ENCODE measurements at regions not wholly inside any gene's neighbourhood (a gene's known extent, or its start where the extent isn't known, plus 50 kb on each side); places are given as distances from the start of the nearest gene placed in this dataset.

DNA sequence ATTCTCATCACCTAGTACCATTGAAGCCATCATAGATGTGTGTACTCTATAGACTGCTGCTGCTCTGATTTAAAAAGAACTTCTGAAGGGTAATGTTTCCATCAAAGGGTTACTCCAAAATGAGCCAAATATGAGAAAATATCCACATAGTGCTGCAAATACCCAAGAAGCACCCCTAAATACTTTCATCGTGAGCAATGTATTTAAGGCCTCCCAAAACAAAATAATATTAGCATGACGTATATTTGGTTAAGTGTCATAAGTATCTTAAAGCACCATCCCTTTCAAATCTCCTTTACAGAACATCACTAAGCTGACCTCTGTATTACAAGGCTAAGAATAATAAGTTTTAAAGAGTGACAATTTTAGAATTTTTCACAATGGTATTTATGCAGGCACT lies 421.8 kb downstream of the MTRR start:
- intact Hi-C loops (cut with DNase I): no loop called here
- no peak for DNase-seq (ENCODE audit: low spot score)

DNA sequence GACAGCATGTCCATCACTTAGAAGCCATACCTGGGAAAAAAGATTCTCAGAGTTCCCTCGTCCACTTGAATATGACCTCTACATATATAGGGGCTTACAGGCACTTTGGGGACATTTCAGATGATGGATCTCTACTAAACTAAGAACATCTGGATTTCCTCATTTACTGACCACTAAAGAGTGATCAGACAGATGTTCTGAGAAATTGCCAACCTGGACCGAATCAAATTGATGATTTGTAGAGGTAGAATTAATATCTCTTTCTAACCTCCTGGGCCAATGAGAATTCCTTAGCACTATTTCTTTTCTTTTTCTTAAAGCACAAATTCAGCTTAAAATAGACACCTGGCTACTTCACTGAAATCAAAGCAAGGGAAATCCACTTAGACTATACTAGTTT lies 422.7 kb downstream of the MTRR start:
- intact Hi-C loops (cut with DNase I): no loop called here
- no peak for DNase-seq (ENCODE audit: low spot score)

DNA sequence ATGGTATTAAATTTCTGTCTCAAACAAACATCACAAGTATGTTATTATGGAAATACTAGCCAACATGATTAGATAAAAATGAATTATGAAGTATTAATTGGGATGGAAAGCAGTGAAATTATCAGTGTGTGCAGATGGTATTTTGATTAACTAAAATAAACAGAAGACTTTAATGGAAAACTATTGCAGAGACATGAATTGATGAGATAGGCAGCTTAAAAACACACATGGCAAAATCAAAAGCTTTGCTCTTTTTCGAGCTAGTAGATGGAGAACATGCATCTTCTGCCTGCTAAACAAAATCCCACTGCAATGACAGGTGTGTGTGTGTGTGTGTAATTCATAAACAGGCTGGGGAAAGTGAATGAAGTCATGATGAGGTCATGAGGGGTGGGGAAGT lies 426.2 kb downstream of the MTRR start:
- intact Hi-C loops (cut with DNase I): no loop called here
- no peak for DNase-seq (ENCODE audit: low spot score)

DNA sequence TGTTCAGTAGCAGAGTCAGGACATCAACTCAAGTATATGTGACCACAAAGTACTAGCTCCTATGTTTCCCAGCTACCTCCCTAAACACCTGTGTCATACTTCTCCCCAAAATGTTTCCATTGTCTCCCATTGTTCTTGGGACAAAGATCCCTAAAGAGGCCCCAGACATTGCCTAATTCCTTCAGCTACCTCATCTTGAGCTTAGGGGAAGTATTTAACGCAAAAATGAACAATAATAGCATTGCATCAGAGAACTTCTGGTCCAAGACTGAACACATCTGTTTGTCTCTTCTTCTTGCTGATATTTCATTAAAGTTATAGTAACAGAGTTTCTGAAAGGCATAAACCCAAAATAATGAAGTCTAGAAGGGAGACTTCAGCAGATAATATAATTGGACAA lies 430.8 kb downstream of the MTRR start:
- intact Hi-C loops (cut with DNase I): no loop called here

DNA sequence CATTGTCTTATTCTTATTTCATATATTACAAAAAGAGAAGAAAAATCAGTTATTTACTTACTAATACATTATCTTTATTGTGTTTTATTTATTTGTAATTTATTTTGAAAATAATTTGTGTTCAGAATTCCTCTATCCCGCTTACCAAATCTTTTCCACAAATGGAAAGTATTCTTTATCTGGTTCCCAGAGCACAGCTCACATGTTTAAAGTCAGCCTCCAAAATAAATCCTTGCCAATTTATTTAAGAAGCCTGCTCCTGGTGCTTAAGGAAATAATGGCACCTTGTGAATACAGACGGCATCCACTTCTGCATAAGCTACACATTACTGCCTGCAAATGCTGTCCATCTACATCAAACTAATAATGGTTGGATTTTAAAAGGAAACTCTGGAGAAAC lies 435.4 kb downstream of the MTRR start:
- intact Hi-C loops (cut with DNase I): no loop called here
- DNase-seq (ENCODE audit: low spot score): no peak

More for the DNA sequence above, 430.8 kb downstream of the MTRR start:
- DNase-seq (ENCODE audit: low spot score): no peak

DNA sequence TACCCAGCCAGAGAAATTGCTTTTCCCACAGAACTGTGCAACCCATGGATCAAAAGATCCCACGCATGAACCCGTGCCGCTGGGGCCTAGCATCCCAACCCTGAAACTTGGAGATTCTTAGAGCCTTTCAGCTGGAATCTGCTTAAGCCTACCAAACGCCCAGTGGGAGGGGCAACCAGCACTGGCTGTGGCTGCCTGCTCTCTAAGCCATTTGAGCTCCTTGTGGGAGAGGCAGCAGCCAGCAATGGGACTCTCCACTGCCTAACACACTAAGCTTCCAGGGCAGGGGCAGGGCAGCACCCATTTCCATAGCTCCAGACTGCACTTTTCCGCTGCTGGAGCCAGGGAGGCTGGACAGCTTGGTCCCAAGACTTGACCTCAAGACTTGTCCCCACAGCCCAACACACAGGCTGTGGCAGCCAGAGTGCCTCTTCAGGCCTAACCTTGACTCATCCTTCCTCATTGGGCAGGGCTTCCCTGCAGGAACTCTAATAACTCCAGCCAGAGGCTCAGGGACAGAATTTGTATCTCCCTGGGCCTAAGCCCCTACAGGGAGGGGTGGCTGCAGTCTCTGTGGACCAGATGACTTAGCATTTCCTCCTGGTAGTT lies 437.4 kb downstream of the MTRR start:
- intact Hi-C loops (cut with DNase I): no loop called here
- DNase-seq (ENCODE audit: low spot score): no peak

DNA sequence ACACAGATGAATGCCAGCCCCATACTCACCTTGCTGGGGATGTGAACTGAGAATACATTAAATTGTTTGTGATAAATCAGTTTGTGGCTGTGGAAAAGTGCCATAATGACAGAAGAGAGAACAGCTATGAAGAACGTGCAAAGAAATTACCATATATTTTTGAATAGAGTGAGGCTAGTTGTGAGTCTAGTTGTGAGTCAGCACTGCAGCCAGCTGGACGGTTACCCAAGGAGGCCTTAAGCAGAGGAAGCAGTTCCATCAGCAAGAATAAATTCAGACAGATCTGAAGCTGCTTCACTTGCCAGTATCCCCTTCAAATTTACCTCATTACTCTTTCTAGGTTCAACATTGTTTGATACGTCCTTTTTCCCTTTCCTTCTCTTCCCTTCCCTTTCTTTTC lies 446.0 kb downstream of the MTRR start:
- intact Hi-C loops (cut with DNase I): no loop called here
- DNase-seq (ENCODE audit: low spot score): no peak

DNA sequence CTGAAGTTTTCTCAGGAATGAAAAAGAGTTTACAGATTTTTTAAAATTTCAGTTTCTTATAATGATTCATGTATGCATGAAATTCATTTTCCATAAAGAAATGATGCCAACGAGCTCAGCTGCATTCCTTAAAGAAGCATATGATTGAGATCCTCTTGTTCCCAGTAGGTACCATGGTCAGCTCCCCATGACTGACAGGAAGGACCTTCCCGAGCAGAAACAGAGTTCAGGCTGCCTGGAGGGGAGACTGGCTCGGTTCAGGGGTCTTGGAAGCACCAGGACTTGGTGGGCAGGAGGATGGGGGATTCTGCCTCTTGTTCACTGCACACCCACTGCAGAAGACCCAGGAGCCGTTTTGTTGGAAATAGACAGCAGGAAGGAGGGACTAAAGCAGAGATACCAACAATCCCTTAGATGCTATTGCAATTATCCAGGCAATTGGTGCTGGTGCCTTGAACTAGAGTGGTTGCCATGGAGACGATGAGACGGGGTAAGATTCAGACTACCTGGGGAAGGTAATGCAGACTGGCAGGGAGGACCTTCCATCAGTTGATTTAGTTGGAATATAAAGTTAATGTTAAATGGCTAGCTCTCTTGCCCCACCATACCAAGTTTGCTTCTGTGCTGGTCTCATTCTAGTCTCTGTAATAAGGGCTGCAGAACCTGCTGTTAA lies 447.8 kb downstream of the MTRR start:
- intact Hi-C loops (cut with DNase I): no loop called here
- no peak for DNase-seq (ENCODE audit: low spot score)

DNA sequence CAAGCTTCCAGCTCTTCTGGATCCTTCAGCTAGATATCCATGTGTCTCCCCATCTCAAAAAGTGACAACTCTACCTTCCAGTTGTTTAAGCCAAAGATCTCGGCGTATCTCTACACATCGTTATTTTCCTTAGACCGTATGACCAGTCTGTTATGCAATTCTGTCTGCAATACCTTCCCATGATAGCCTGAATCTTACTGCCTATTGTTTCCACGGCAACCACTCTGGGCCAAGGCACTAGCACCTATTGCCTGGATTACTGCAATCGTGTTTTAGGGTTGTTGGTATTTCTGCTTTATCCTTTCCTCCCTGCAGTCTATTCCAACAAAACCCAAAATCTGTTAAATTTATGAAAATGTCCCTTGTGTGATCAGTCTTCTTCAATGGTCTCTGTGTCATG lies 448.4 kb downstream of the MTRR start:
- DNase-seq (ENCODE audit: low spot score): no peak
- intact Hi-C loops (cut with DNase I): no loop called here

DNA sequence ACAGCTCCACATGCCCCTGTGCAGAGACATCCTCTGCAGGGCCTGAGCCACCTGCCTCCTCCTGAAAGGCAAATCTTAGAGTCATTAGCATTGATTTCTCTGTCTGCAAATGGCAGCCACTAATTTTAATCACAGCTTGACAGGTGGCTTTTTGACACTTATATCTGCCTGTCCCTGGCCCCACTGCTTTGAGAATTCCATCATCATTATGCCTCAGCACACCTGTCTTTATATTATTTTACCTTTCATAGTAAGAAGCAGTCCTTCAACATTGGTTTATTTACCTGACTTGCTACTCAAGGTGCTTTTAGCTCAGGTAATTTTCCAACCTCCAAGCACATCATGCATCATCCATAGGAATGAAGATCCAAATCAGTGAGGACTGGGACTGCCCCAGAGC lies 451.3 kb downstream of the MTRR start:
- intact Hi-C loops (cut with DNase I): no loop called here
- no peak for DNase-seq (ENCODE audit: low spot score)

DNA sequence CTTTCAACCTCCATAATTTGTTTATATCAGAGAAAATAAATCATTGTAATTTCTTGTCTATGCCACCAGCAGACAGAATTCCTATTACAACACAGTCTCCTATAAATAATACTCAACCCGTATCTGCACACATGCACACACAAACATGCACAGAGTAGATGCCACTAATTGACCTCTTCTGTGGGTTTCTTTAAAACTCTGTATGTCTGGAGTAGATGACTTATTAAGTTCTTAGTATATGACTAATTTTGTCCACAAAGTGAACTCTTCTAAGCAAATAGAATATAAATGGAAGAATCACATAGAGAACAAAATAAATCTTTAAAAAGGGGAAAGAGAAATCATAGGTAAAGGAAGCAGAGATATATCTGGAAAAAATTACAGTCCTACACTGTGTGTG lies 452.3 kb downstream of the MTRR start:
- DNase-seq (ENCODE audit: low spot score): no peak
- intact Hi-C loops (cut with DNase I): no loop called here

DNA sequence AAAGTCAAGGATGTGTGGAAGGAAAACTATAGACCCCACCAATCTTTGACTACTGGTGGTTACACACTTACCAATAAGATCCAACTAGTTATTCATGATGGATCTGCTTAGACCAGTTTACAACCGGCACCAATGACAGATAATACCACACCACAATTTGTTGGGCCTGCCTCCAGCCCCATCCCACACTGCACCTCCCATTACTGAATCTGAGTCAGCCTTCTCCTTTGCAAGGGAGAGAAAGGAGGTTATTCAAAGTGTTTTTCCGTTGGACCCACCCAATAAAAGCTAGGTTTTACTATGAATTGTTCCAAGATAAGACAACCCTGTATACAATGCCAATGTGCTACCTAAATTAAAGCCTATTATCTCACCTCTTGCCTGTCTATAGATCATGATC lies 453.5 kb downstream of the MTRR start:
- DNase-seq (ENCODE audit: low spot score): no peak
- intact Hi-C loops (cut with DNase I): no loop called here

DNA sequence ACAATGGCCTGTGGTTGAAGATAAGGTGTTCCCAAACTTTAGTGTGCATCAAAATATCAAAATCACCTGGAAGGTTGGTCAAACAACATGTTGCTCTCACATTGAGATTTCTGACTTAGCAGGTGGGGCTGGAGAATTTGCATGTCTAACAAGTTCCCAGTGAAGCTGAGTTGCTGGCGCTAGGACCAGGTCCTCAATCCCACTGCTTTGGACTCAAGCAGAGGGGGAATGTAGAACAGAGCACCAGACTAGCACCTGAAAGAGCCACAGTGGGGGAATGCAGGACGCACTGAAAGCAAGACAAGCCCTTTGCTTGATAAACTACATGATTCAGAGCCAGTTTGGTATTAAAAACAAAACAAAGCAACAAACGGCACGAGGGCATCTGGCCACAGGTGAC lies 458.1 kb downstream of the MTRR start:
- intact Hi-C loops (cut with DNase I): no loop called here
- DNase-seq (ENCODE audit: low spot score): no peak

DNA sequence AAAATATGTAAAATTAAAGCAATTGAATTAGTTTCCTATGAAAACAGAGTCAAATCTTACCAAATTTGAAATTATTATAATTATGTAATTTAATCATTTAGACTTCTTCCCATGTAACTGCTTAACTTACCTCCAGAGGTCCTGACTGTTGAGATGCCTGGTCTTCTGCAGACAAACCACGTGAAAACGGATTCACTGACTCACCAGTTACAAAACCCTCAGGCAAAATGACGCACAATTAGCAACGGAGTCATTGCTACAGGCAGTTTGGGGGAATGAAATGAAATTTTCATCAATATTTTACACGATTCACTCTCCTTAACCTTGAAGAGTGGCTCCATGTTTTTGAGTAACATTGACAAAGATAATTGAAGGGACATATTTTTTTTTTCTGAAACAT lies 460.8 kb downstream of the MTRR start:
- intact Hi-C loops (cut with DNase I): no loop called here
- no peak for DNase-seq (ENCODE audit: low spot score)

DNA sequence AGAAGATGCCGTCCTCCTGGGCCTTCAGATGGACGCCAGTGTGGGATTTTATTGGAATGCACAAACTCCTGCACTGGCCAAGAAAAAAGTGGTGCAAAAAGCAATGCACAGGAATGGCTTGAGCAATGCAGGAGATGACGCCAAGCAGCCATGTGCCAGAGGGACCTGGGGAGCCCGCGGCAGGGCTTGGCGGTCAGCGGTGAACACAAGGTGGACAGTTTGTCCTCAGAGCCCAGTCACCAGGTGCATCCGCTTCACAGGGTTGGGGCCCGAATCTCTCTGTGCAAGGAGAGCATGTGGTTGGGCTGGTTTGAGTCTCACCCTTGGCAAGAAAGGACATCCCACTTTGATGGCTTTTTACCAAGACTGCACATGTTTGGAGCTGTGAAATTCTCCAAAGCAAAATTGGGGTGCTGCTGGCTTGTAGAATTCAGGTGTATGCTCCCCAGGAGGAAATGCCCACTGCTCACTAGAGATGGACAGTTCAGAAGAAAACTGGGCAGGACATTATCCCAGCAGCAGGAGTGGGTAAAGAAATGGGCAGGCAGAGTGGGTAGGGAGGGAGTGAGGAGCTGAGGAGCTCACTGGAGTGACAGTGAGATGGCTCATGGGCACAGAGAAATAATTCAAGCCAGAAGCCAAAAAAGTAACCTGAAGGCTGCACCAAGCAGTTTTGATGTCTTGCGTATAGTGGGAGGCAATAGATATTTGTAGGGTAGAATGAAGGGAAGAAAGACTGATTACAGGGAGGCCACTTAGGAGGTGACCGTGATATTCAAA lies 463.9 kb downstream of the MTRR start:
- intact Hi-C loops (cut with DNase I): no loop called here
- no peak for DNase-seq (ENCODE audit: low spot score)

DNA sequence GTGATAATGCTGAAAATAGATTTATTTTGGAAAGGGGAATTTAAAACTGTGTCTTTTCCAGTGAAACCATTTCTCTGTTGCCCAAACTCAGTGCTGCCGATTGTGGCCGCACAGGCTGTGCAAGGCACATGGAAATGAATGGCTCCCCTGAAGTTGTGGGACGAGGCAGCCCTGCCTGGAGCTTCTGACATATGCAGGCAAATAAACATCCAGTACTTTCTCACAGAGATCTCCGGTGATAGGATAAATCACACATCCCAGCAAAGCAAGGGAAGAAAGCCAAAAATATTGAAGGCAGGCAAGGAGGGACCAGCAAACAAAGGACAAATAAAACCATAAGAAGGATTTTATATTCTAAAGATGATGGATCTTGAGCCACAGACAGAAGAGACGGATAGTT lies 464.5 kb downstream of the MTRR start:
- DNase-seq (ENCODE audit: low spot score): no peak
- intact Hi-C loops (cut with DNase I): no loop called here

DNA sequence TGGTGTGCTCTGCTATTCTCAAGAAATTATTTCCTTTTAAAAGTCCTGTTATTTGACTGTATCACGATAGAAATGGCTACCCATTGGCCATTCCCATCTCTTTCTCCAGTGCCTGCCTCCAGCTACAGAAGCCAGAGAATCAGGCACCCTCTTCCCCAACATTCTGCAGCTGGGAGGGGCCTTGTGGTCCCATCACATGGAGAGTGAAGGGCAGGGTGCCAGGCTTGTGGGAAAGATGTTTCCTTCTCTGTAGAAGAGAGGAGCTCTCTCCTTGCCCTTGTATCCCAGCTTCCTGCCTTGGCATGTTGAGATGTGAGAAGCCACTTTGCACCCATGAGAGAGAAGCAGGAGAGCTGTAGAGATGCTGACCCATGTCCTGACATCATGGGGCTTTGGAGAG lies 465.0 kb downstream of the MTRR start:
- intact Hi-C loops (cut with DNase I): no loop called here
- no peak for DNase-seq (ENCODE audit: low spot score)

DNA sequence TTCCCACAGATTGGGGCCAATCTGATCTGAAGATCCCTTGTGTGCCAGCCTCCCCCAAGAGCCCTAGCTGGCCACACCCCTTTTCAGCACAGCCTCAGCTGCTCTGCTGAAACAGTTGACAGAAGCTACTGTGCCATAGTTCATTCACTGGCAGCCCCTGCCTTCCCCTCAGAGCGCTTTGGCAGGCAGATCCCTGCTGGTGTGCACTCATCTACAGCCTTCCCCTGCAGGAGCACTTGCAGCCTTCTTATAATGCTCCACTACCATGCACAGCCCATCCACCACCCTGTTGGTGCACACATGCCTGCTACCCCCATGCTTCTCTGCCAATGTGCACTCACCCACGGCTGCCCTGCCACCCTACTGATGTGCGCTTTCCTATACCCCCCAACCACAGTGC lies 471.3 kb downstream of the MTRR start:
- no peak for DNase-seq (ENCODE audit: low spot score)
- intact Hi-C loops (cut with DNase I): no loop called here

DNA sequence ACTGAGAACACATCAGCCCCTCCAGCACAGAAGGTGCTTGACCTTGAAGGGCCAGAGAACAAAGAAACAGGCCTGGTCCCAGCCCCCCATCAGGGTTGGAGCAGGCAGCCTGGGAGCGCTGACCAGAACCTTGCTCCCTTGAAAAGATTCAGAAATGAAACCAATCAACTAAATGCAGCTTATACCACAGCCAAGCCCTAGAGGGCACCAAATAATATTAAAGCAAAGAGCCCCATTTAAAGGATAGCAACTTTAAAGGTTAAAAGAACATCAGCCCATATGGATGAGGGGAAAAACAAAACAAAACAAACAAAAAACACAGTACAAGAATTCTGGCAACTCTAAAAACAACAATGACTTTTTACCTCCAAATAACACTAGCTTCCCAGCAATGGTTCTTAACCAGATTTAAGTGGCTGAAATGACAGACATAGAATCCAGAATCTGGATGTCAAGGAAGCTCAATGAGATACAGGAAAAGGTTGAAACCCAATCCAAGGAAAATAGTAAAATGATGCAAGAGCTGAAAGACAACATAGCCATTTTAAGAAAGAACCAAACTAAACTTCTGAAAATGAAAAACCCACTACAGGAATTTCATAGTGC lies 471.9 kb downstream of the MTRR start:
- DNase-seq (ENCODE audit: low spot score): no peak
- intact Hi-C loops (cut with DNase I): no loop called here

DNA sequence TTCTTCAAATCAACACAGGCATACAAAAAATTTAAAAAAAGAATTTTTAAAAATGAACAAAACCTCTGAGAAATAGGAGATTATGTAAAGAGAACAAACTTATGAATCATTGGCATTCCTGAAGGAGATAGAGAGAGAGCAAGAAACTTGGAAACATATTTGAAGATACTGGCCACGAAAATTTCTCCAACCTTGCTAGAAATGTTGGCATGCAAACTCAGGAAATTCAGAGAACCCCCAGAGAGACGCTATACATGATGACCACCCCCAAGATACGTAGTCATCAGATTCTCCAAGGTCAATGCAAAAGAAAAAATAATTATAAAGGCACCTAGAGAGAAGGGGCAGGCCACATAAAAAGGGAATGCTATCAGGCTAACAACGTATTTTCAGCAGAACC lies 472.5 kb downstream of the MTRR start:
- intact Hi-C loops (cut with DNase I): no loop called here
- DNase-seq (ENCODE audit: low spot score): no peak

DNA sequence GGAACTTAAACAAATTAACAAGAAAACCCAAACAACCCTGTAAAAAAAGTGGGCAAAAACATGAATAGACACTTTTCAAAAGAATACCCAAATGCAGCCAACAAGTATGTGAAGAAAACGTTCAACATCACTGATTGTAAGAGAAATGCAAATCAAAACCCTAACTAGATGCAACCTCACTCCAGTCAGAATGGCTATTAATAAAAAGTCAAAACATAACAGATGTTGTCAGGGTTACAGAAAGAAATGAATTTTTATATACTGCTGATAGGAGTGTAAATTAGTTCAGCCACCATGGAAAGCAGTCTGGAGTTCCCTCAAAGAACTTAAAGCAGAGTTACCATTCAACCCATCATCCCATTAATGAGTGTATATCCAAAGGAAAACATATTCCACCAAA lies 479.0 kb downstream of the MTRR start:
- intact Hi-C loops (cut with DNase I): no loop called here
- no peak for DNase-seq (ENCODE audit: low spot score)
